Lower lobe of right lung (tissue), 2 donors: ENCODE measurements at regions not wholly inside any gene's neighbourhood (a gene's known extent, or its start where the extent isn't known, plus 50 kb on each side); places are given as distances from the start of the nearest gene placed in this dataset.

Experiments used
- ATAC-seq, 2 donors: fragments of 200-7000 bp; cut with Tn5 transposase; one replicate each; pipeline ENCODE4 v1.9.1; 2020 to 2022; ENCODE audit warnings: mild to moderate bottlenecking in 2 of 2, moderate library complexity in 2 of 2
- DNase-seq: peaks from one replicate; pipeline ENCODE4 v3.0.0-alpha.2; 2020
- H3K27ac ChIP-seq: fragments of 200-600 bp; one replicate; pipeline ENCODE4 v1.8.0; 2022
- H3K27me3 ChIP-seq: fragments of 200-600 bp; one replicate; pipeline ENCODE4 v1.8.0; 2022; ENCODE audit warnings: low read depth
- H3K36me3 ChIP-seq: fragments of 200-600 bp; one replicate; pipeline ENCODE4 v1.8.0; 2022; ENCODE audit warnings: mild to moderate bottlenecking
- H3K4me1 ChIP-seq: fragments of 200-600 bp; one replicate; pipeline ENCODE4 v1.8.0; 2022
- H3K4me3 ChIP-seq: fragments of 200-600 bp; one replicate; pipeline ENCODE4 v1.8.0; 2022; ENCODE audit warnings: mild to moderate bottlenecking
- H3K9me3 ChIP-seq: fragments of 200-600 bp; one replicate; pipeline ENCODE4 v1.8.0; 2022
- CTCF ChIP-seq: fragments of 200-600 bp; IDR thresholded peaks from one replicate; pipeline ENCODE4 v1.8.0; 2022; ENCODE audit warnings: antibody characterized with exemption, mild to moderate bottlenecking
- intact Hi-C: fragments of 100-400 bp; cut with DNase I; formaldehyde crosslinking; loops from one replicate; pipeline ENCODE4 v1.11.0; 2022
- donor health status: DM: no; HTN: yes; CAD: no; lungs with severe emphysema.

GRCh38 chr10:130545697-130546096 lies 409.5 kb downstream of the GLRX3 start:
- DNase-seq: no peak
- peaks cover 25% of the 10 kb centered on the region for H3K27me3 ChIP-seq
- no peak overlapping the region for H3K4me3 ChIP-seq
- H3K9me3 ChIP-seq: no peaks in the 10 kb centered on the region
- H3K36me3 ChIP-seq: no peaks in the 10 kb centered on the region
- no peak overlapping the region for H3K27ac ChIP-seq
- intact Hi-C loops: no loop called here
- H3K4me1 ChIP-seq: no peaks in the 10 kb centered on the region
- ATAC-seq: no peak
- no peak for TF ChIP-seq CTCF

DNA sequence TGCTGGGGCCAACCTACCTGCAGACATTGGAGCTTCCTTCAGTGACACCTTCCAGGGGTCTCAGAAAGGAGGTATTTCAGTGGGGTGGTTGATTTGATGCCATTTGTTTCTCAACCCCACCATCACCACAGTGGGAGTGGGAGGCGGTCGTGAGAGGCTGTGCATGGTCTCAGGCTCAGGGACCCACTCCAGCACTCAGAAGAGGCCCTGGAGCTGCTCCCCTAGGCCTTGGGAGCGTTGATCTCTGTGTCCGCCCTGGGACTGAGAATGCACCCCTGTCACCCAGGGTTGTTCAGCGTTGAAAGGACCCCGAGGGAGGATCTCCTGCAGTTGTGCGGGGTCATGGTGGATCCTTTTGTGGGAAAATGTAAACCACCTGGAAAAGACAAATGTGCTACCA lies 410.6 kb downstream of the GLRX3 start:
- Histone ChIP-seq H3K9me3 (no peaks in the 10 kb centered on the region), H3K4me3 (no peak overlapping the region), H3K27ac (no peak overlapping the region), H3K4me1 (no peaks in the 10 kb centered on the region), H3K36me3 (no peaks in the 10 kb centered on the region), H3K27me3 (peaks cover 25% of the 10 kb centered on the region)
- no peak for DNase-seq
- intact Hi-C loops: no loop called here
- no peak for TF ChIP-seq CTCF
- no peak for ATAC-seq

GRCh38 chr10:130547368-130547767 lies 411.2 kb downstream of the GLRX3 start:
- intact Hi-C loops: no loop called here
- H3K9me3 ChIP-seq: no peaks in the 10 kb centered on the region
- ATAC-seq (no peak), DNase-seq (no peak)
- H3K27me3 ChIP-seq: peaks cover 25% of the 10 kb centered on the region
- no peak overlapping the region for H3K4me3 ChIP-seq
- H3K4me1 ChIP-seq: no peaks in the 10 kb centered on the region
- TF ChIP-seq CTCF: no peak
- no peak overlapping the region for H3K27ac ChIP-seq
- no peaks in the 10 kb centered on the region for H3K36me3 ChIP-seq

GRCh38 chr10:130550952-130551674 lies 414.9 kb downstream of the GLRX3 start:
- DNase-seq: no peak
- Histone ChIP-seq H3K4me1 (no peaks in the 10 kb centered on the region), H3K27ac (no peak overlapping the region), H3K36me3 (no peaks in the 10 kb centered on the region), H3K27me3 (peaks cover 17% of the 10 kb centered on the region), H3K9me3 (no peaks in the 10 kb centered on the region), H3K4me3 (no peak overlapping the region)
- TF ChIP-seq CTCF: no peak
- intact Hi-C loops: no loop called here
- no peak for ATAC-seq

- intact Hi-C loops: no loop called here
- no peak for DNase-seq
- Histone ChIP-seq H3K27ac (no peak overlapping the region), H3K27me3 (peaks cover 15% of the 10 kb centered on the region), H3K36me3 (no peaks in the 10 kb centered on the region), H3K9me3 (no peaks in the 10 kb centered on the region), H3K4me1 (no peaks in the 10 kb centered on the region), H3K4me3 (no peak overlapping the region)
- no peak for TF ChIP-seq CTCF
- no peak for ATAC-seq
Measured at GRCh38 chr10:130551676-130552075, 415.5 kb downstream of the GLRX3 start.
